K562 (cell line): ENCODE measurements at regions not wholly inside any gene's neighbourhood (a gene's known extent, or its start where the extent isn't known, plus 50 kb on each side); places are given as distances from the start of the nearest gene placed in this dataset.

Experiments
- ATAC-seq: fragments of 200-7000 bp; cut with Tn5 transposase; 3 replicates; pipeline ENCODE4 v1.9.1; 2020; ENCODE audit warnings: moderate library complexity
- BruUV-seq: library from RNA; stranded (reverse); fragments of 400-500 nt; replicated peaks from 2 replicates; lab custom pipeline; 2021; lab: Mats Ljungman, UMichigan
- CTCF ChIA-PET: fragments of 300-600 bp; formaldehyde crosslinking; extraction: SDS; loops from one replicate; lab custom pipeline; 2021; ENCODE audit warnings: low intra/inter-chr PET ratio; lab: Yijun Ruan, JAX
- POLR2A ChIA-PET: fragments of 300-600, 350-650 bp; sonication (Branson Sonifier 250); formaldehyde crosslinking; extraction: SDS; loops from one replicate; lab custom pipeline; 2021; ENCODE audit warnings: antibody characterized with exemption, inconsistent platforms; lab: Yijun Ruan, JAX
- DNase-seq, 4 experiments: peaks; one replicate each; pipeline versions ENCODE4 v3.0.0 to v3.0.0-alpha.2; 2011 to 2018; ENCODE audit warnings: low spot score in 3 of 4, mixed read lengths in 3 of 4; ENCODE audit errors: extremely low read depth in 1 of 4
- FAIRE-seq: peaks from 2 replicates; lab custom pipeline; 2011; peaks lifted over from hg19 to GRCh38; lab: Jason Lieb, UNC
- H2AFZ ChIP-seq: 2 replicates; pipeline ENCODE4 v1.6.0; 2011; ENCODE audit warnings: low read depth, low read length, control low read depth, inconsistent platforms
- H3K27ac ChIP-seq: fragments of 200-600 bp; 3 replicates; pipeline ENCODE4 v1.8.0; 2011; ENCODE audit warnings: low read depth, mild to moderate bottlenecking, control low read depth, inconsistent platforms, low read length, moderate library complexity, mixed read lengths; ENCODE audit errors: extremely low read depth
- H3K27me3 ChIP-seq, 2 experiments: fragments of 300-600 bp in 1 of 2; 2 replicates in 1 of 2; 3 replicates in 1 of 2; pipeline versions ENCODE4 v1.6.0 to v1.8.0; 2011; ENCODE audit warnings: inconsistent platforms in 2 of 2, low read length in 2 of 2, mild to moderate bottlenecking in 1 of 2, mixed read lengths in 1 of 2, moderate library complexity in 1 of 2; ENCODE audit not compliant: control insufficient read depth in 2 of 2, insufficient read depth in 2 of 2
- H3K36me3 ChIP-seq: fragments of 300-600 bp; 3 replicates; pipeline ENCODE4 v1.8.0; 2011; ENCODE audit warnings: mild to moderate bottlenecking, low read length, inconsistent platforms; ENCODE audit not compliant: control insufficient read depth, insufficient read depth
- H3K4me1 ChIP-seq, 2 experiments: fragments of 200-600 bp in 1 of 2; replicated peaks in 1 of 2; 2 replicates in 1 of 2; 3 replicates in 1 of 2; pipeline versions ENCODE4 v1.5.1 to v1.8.0; 2011; ENCODE audit warnings: inconsistent platforms in 2 of 2, low read length in 2 of 2, mild to moderate bottlenecking in 1 of 2, mixed read lengths in 1 of 2, moderate library complexity in 1 of 2; ENCODE audit not compliant: control insufficient read depth in 2 of 2, insufficient read depth in 2 of 2
- H3K4me2 ChIP-seq: 2 replicates; pipeline ENCODE4 v1.6.1; 2011; ENCODE audit warnings: low read length, control low read depth, inconsistent platforms, mixed read lengths; ENCODE audit not compliant: insufficient read depth
- H3K4me3 ChIP-seq: fragments of 200-600 bp; sonication (generic), shearing (Covaris generic); 2 replicates; pipeline ENCODE4 v1.5.1; 2016; ENCODE audit warnings: control low read depth, inconsistent platforms
- H3K79me2 ChIP-seq: fragments of 200-600 bp; 3 replicates; pipeline ENCODE4 v1.8.0; 2011; ENCODE audit warnings: low read length, inconsistent platforms; ENCODE audit not compliant: control insufficient read depth, insufficient read depth
- H3K9ac ChIP-seq, 2 experiments: 2 replicates each; pipeline versions ENCODE4 v1.6.0 to v1.6.1; 2011; ENCODE audit warnings: low read depth in 2 of 2, low read length in 2 of 2, control low read depth in 1 of 2, inconsistent platforms in 1 of 2, mild to moderate bottlenecking in 1 of 2, mixed read lengths in 1 of 2; ENCODE audit not compliant: insufficient read depth in 1 of 2
- H3K9me1 ChIP-seq: one replicate; pipeline ENCODE4 v1.6.0; 2011; ENCODE audit warnings: inconsistent platforms, mild to moderate bottlenecking, low read length, moderate library complexity; ENCODE audit not compliant: control insufficient read depth, insufficient read depth
- H3K9me3 ChIP-seq: replicated peaks from 2 replicates; pipeline ENCODE4 v1.5.1; 2011; ENCODE audit warnings: low read depth, low read length, inconsistent platforms; ENCODE audit not compliant: control insufficient read depth, insufficient read depth
- H4K20me1 ChIP-seq: replicated peaks from 2 replicates; pipeline ENCODE4 v1.6.1; 2011; ENCODE audit warnings: low read length, inconsistent platforms, mixed read lengths; ENCODE audit not compliant: control insufficient read depth, insufficient read depth
- CREBBP ChIP-seq: IDR thresholded peaks from one replicate; pipeline ENCODE4 v1.6.1; 2012; ENCODE audit warnings: low read depth, mild to moderate bottlenecking, control low read depth, inconsistent platforms, low read length
- ELF2 ChIP-seq: fragments of 250-450 bp; sonication (Bioruptor Pico); IDR thresholded peaks from 2 replicates; pipeline ENCODE4 v1.5.0; 2021; ENCODE audit warnings: mild to moderate bottlenecking
- FOXK1 ChIP-seq: sonication (generic); formaldehyde crosslinking; IDR thresholded peaks from 2 replicates; pipeline ENCODE4 v1.8.0; 2022; ENCODE audit warnings: missing genetic modification reagents, mild to moderate bottlenecking, borderline replicate concordance
- KAT7 ChIP-seq: sonication (generic); formaldehyde crosslinking; IDR thresholded peaks from 2 replicates; pipeline ENCODE4 v1.8.0; 2022; ENCODE audit warnings: missing genetic modification reagents, mild to moderate bottlenecking, borderline replicate concordance
- OTX1 ChIP-seq: fragments of 450-650 bp; formaldehyde crosslinking; IDR thresholded peaks from 2 replicates; pipeline ENCODE4 v1.4.0; 2022; ENCODE audit warnings: mild to moderate bottlenecking
- POLR3G ChIP-seq: IDR thresholded peaks from 2 replicates; pipeline ENCODE4 v1.6.1; 2011; ENCODE audit not compliant: insufficient read length, insufficient replicate concordance; ENCODE audit errors: extremely low read depth
- SMARCA4 ChIP-seq: fragments of 450-650 bp; IDR thresholded peaks from 2 replicates; pipeline ENCODE4 v1.6.1; 2016
- SMARCA5 ChIP-seq: fragments of 450-650 bp; IDR thresholded peaks from 2 replicates; pipeline ENCODE4 v1.6.1; 2016
- SNRNP70 ChIP-seq: fragments of 200-400 bp; formaldehyde crosslinking; optimal IDR thresholded peaks from 2 replicates; pipeline ENCODE3; 2017; ENCODE audit warnings: low read depth, low read length
- SRF ChIP-seq, 2 experiments: fragments of 250-450, 450-650 bp in 1 of 2; sonication (Bioruptor Pico) in 1 of 2; sonication (generic) in 1 of 2; formaldehyde crosslinking; IDR thresholded peaks; 2 replicates each; pipeline versions ENCODE4 v1.5.0 to v1.5.1; 2020 to 2022; ENCODE audit warnings: mild to moderate bottlenecking in 1 of 2, missing genetic modification reagents in 1 of 2
- ZNF217 ChIP-seq: sonication (generic); formaldehyde crosslinking; IDR thresholded peaks from 2 replicates; pipeline ENCODE4 v1.8.0; 2022; ENCODE audit warnings: mild to moderate bottlenecking, missing genetic modification reagents
- ZNF23 ChIP-seq: fragments of 250-450 bp; sonication (Bioruptor Pico); IDR thresholded peaks from 2 replicates; pipeline ENCODE4 v1.4.0; 2020; ENCODE audit warnings: mild to moderate bottlenecking
- ZNF384 ChIP-seq: IDR thresholded peaks from 2 replicates; pipeline ENCODE4 v1.6.1; 2012; ENCODE audit warnings: low read depth, low read length, improper control_type of control experiment
- ZNF583 ChIP-seq: fragments of 250-450 bp; sonication (Bioruptor Pico); IDR thresholded peaks from 2 replicates; pipeline ENCODE4 v1.4.0; 2020
- ZNF584 ChIP-seq: fragments of 200-800 bp; sonication (Bioruptor generic); IDR thresholded peaks from 2 replicates; pipeline ENCODE4 v1.6.1; 2016; ENCODE audit warnings: low read depth, mild to moderate bottlenecking, missing genetic modification characterization, missing compliant biosample characterization
- in situ Hi-C: fragments of 300-500 bp; cut with MboI; formaldehyde crosslinking; loops from 4 replicates; pipeline ENCODE4 v1.15.0; 2018; ENCODE audit warnings: inconsistent platforms, mixed read lengths
- intact Hi-C: fragments of 100-400 bp; cut with micrococcal nuclease; formaldehyde crosslinking; loops from 2 replicates; pipeline ENCODE4 v1.14.2; 2022
- TF ChIP-seq, protein P1 (sequence below): fragments of 450-650 bp; IDR thresholded peaks from 2 replicates; pipeline ENCODE4 v1.6.1; 2016; ENCODE audit warnings: low read depth, mild to moderate bottlenecking, moderate library complexity
- TF ChIP-seq, protein P2 (sequence below): fragments of 450-650 bp; conservative IDR thresholded peaks from 2 replicates; pipeline ENCODE4 v1.6.1; 2016; ENCODE audit warnings: missing genetic modification characterization, low read depth, mild to moderate bottlenecking, control low read depth, missing compliant biosample characterization

DNA sequence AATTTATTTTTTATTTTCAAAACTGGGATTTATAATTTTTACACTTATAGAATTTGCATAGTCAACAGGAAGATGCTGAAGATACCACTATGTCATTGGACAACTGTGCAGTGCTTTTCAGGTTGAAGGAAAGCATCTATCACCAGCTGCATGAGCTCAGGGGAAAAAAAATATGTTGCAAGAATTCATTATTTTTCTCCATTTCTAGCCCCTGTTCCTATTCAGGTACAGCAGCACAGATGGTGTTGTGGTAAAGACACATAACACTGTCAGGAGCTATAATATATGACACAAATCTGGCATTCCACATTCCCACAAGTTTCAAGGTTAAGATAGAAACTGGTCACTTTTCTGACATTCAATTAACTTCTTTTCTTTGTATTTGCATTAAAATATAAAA is 1088.6 kb downstream of the MAT2B start:
- POLR2A ChIA-PET: no interaction called here
- Histone ChIP-seq H3K9me3 (no peaks in the 10 kb centered on the region), H2AFZ (no peak overlapping the region), H4K20me1 (no peaks in the 10 kb centered on the region), H3K4me2 (no peak overlapping the region), H3K9me1 (no peaks in the 10 kb centered on the region), H3K79me2 (no peaks in the 10 kb centered on the region), H3K36me3 (no peaks in the 10 kb centered on the region), H3K27ac (no peak overlapping the region), H3K4me1 (no peaks in the 10 kb centered on the region), H3K9ac (no peak overlapping the region), H3K4me3 (no peak overlapping the region), H3K27me3 (no peaks in the 10 kb centered on the region)
- in situ Hi-C loops (no loop called here), intact Hi-C loops (no loop called here)
- DNase-seq (no peak), ATAC-seq (no peak), FAIRE-seq (no peak)
- TF ChIP-seq SNRNP70 (no peak), ZNF583 (CRISPR knock-in tag) (no peak), ZNF217 (CRISPR knock-in tag) (no peak), ZNF384 (no peak), ZNF584 (CRISPR knock-in tag) (no peak), SMARCA4 (no peak), KAT7 (no peak), ELF2 (CRISPR knock-in tag) (no peak), ZNF23 (no peak), POLR3G (no peak), CREBBP (no peak), SRF (CRISPR knock-in tag; IDR thresholded peaks at IDR 0.05) (no peak), SMARCA5 (no peak), FOXK1 (CRISPR knock-in tag) (no peak), OTX1 (CRISPR knock-in tag) (no peak)
- TF ChIP-seq, protein P1, sequence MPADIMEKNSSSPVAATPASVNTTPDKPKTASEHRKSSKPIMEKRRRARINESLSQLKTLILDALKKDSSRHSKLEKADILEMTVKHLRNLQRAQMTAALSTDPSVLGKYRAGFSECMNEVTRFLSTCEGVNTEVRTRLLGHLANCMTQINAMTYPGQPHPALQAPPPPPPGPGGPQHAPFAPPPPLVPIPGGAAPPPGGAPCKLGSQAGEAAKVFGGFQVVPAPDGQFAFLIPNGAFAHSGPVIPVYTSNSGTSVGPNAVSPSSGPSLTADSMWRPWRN: no peak
- TF ChIP-seq, protein P2, sequence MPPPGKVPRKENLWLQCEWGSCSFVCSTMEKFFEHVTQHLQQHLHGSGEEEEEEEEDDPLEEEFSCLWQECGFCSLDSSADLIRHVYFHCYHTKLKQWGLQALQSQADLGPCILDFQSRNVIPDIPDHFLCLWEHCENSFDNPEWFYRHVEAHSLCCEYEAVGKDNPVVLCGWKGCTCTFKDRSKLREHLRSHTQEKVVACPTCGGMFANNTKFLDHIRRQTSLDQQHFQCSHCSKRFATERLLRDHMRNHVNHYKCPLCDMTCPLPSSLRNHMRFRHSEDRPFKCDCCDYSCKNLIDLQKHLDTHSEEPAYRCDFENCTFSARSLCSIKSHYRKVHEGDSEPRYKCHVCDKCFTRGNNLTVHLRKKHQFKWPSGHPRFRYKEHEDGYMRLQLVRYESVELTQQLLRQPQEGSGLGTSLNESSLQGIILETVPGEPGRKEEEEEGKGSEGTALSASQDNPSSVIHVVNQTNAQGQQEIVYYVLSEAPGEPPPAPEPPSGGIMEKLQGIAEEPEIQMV (tag): no peak
- BruUV-seq: no TSS peak
- CTCF ChIA-PET: no interaction called here
